Stimulated activated CD8-positive, alpha-beta memory T cell treated with anti-CD3 and anti-CD28 coated beads, Interleukin-15, amount 100 ng/mL, for 48 hours (primary cell): ENCODE measurements at regions not wholly inside any gene's neighbourhood (a gene's known extent, or its start where the extent isn't known, plus 50 kb on each side); places are given as distances from the start of the nearest gene placed in this dataset.
"Not testable (repeated sequence)": the region's sequence is repeated elsewhere in the genome, so short reads cannot be mapped to it uniquely, and the experiment has no call there.

ENCODE experiments used
- DNase-seq, 2 donors: peaks; one replicate each; pipeline ENCODE4 v3.0.0-alpha.2; 2020; ENCODE audit warnings: low read depth in 2 of 2

GRCh38 chr20:40278673-40279072 lies 410.4 kb downstream of the MAFB start:
- no peak for DNase-seq

- DNase-seq = no peak
These were observed 412.7 kb downstream of the MAFB start for GRCh38 chr20:40276301-40276700.

GRCh38 chr20:40275738-40276137 lies 413.3 kb downstream of the MAFB start:
- DNase-seq = no peak

GRCh38 chr20:40274912-40275533 lies 414.0 kb downstream of the MAFB start:
- no peak for DNase-seq

GRCh38 chr20:40269274-40269673 lies 419.8 kb downstream of the MAFB start:
- not testable (repeated sequence) for DNase-seq

- no peak for DNase-seq
These were observed 420.5 kb downstream of the MAFB start for GRCh38 chr20:40268321-40269075.

GRCh38 chr20:40265825-40266533 lies 423.1 kb downstream of the MAFB start:
- DNase-seq = no peak

- no peak for DNase-seq
These were observed 426.8 kb downstream of the MAFB start for GRCh38 chr20:40262219-40262618.

- DNase-seq = no peak
These were observed 430.1 kb downstream of the MAFB start for GRCh38 chr20:40258931-40259330.

GRCh38 chr20:40257763-40258162 lies 431.3 kb downstream of the MAFB start:
- DNase-seq = no peak

- no peak for DNase-seq
These were observed 433.7 kb downstream of the MAFB start for GRCh38 chr20:40255365-40255764.

GRCh38 chr20:40254023-40254772 lies 434.8 kb downstream of the MAFB start:
- no peak for DNase-seq

GRCh38 chr20:40251284-40251932 lies 437.6 kb downstream of the MAFB start:
- DNase-seq = no peak

GRCh38 chr20:40249805-40250204 lies 439.2 kb downstream of the MAFB start:
- no peak for DNase-seq

GRCh38 chr20:40245829-40246228 lies 443.2 kb downstream of the MAFB start:
- DNase-seq = no peak

GRCh38 chr20:40244286-40244685 lies 444.8 kb downstream of the MAFB start:
- no peak for DNase-seq

GRCh38 chr20:40241596-40242343 lies 447.3 kb downstream of the MAFB start:
- no peak for DNase-seq

GRCh38 chr20:40238511-40238910 lies 450.5 kb downstream of the MAFB start:
- DNase-seq = no peak

- no peak for DNase-seq
These were observed 454.4 kb downstream of the MAFB start for GRCh38 chr20:40234593-40234992.

GRCh38 chr20:40233406-40233805 lies 455.6 kb downstream of the MAFB start:
- no peak for DNase-seq

GRCh38 chr20:40232756-40233155 lies 456.3 kb downstream of the MAFB start:
- DNase-seq = no peak
